Esophagus squamous epithelium (tissue), 4 donors: ENCODE measurements at regions not wholly inside any gene's neighbourhood (a gene's known extent, or its start where the extent isn't known, plus 50 kb on each side); places are given as distances from the start of the nearest gene placed in this dataset.

Experiments used
- CTCF ChIP-seq, 6 experiments: fragments of 450-650 bp in 4 of 6; fragments of 200-600 bp in 2 of 6; sonication (generic) in 2 of 6; IDR thresholded peaks; one replicate each; pipeline ENCODE4 v1.5.1; 2016 to 2019; ENCODE audit warnings: antibody characterized with exemption in 6 of 6, mild to moderate bottlenecking in 4 of 6, moderate library complexity in 4 of 6
- POLR2A ChIP-seq, 4 donors: fragments of 450-650 bp; IDR thresholded peaks; one replicate each; pipeline ENCODE4 v1.6.1; 2017; ENCODE audit warnings: antibody characterized with exemption in 4 of 4, mild to moderate bottlenecking in 4 of 4, moderate library complexity in 3 of 4

DNA sequence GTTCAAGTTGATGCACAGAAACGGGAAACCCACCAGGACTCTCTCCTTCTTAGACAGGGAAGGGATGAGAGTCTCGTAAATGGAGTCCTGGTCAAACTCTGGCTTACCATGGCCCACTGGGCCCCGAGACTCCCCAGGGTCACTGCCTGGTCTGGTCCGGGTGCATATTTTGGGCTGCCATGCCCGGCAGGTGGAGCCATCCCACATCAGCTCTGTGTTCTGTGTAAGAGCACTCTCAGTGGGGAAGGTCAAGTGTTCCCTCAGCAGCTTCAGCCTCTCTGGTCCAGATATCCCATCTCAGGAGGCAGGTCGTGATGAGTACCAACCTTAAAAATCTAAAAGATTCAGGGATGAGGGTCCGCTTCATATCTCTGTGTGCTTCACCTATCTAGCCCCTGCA lies 138.8 kb downstream of the EDN3 start:
- TF ChIP-seq CTCF (IDR thresholded peaks at IDR 0.05) (no peak), POLR2A (IDR thresholded peaks at IDR 0.05) (no peak)
